ENCODE measurements at regions not wholly inside any gene's neighbourhood (a gene's known extent, or its start where the extent isn't known, plus 50 kb on each side); places are given as distances from the start of the nearest gene placed in this dataset.
"Not testable (repeated sequence)": the region's sequence is repeated elsewhere in the genome, so short reads cannot be mapped to it uniquely, and the experiment has no call there.

DNA sequence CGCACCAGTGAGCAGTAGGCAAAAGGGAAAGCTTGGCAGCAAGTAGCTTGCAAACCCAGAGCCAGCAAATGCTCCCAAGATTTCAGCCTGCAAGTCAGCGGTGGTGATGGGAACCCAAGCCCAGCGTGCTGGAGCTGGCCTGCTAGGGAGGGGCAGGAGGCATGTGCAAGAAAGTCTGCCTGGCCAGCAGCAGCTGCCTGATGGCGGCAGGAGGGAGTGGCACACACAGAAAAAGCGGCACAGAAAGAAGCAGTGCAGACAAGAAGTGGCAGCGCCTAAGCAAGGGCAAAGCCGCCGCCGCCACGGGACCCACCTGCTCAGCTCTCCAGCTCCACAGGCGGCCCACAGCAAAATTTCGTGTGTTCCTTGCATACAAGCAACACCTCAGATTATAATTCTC is 1206.5 kb upstream of the PABPC4L start:
- intact Hi-C loops (cut with DNase I): no loop called here
- Histone ChIP-seq H3K4me1 (no peaks in the 10 kb centered on the region), H3K36me3 (no peaks in the 10 kb centered on the region), H3K27ac (replicated peaks in 1 of 4) (no peak overlapping the region), H3K4me3 (no peak overlapping the region), H3K27me3 (no peaks in the 10 kb centered on the region), H3K9me3 (peaks cover 0 to 18% (median 7%) of the 10 kb centered on the region in 4 donors)
- 90% methylated on average over 12 of the region's 12 CpGs for WGBS
- TF ChIP-seq CTCF (IDR thresholded peaks at IDR 0.05): no peak
- TF ChIP-seq POLR2A (IDR thresholded peaks at IDR 0.05; ENCODE audit: low read depth): no peak
- TF ChIP-seq POLR2AphosphoS5 (IDR thresholded peaks at IDR 0.05): no peak
- TF ChIP-seq EP300 (IDR thresholded peaks at IDR 0.05): no peak
- DNase-seq (ENCODE audit: extremely low spot score): no peak

DNA sequence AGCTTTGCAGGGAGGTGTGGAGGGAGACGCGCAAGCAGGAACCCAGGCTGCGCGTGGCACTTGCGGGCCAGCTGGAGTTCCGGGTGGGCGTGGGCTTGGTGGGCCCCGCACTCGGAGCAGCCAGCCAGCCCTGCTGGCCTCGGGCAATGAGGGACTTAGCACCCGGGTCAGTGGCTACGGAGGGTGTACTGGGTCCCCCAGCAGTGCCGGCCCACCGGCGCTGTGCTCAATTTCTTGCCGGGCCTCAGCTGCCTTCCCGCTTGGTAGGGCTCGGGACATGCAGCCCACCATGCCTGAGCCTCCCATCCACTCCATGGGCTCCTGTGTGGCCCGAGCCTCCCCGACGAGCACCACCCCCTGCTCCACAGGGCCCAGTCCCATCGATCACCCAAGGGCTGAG is 1205.0 kb upstream of the PABPC4L start:
- H3K4me1 ChIP-seq; DNase-seq (ENCODE audit: extremely low spot score); H3K27me3 ChIP-seq; H3K27ac ChIP-seq (replicated peaks in 1 of 4); H3K36me3 ChIP-seq; intact Hi-C loops (cut with DNase I); H3K4me3 ChIP-seq: not testable (repeated sequence)
- peaks cover 0 to 18% (median 7%) of the 10 kb centered on the region in 4 donors for H3K9me3 ChIP-seq
- 94% methylated on average over 10 of the region's 22 CpGs for WGBS

- Histone ChIP-seq H3K4me3 (no peak overlapping the region), H3K4me1 (no peaks in the 10 kb centered on the region), H3K27me3 (no peaks in the 10 kb centered on the region), H3K27ac (replicated peaks in 1 of 4) (no peak overlapping the region), H3K9me3 (no peaks in the 10 kb centered on the region), H3K36me3 (no peaks in the 10 kb centered on the region)
- 87% methylated on average over 10 of the region's 10 CpGs for WGBS
- TF ChIP-seq EP300 (IDR thresholded peaks at IDR 0.05): no peak
- no peak for TF ChIP-seq CTCF (IDR thresholded peaks at IDR 0.05)
- TF ChIP-seq POLR2A (IDR thresholded peaks at IDR 0.05; ENCODE audit: low read depth): no peak
- TF ChIP-seq POLR2AphosphoS5 (IDR thresholded peaks at IDR 0.05): no peak
- DNase-seq (ENCODE audit: extremely low spot score): no peak
- intact Hi-C loops (cut with DNase I): no loop called here
These were observed 1184.4 kb upstream of the PABPC4L start for GRCh38 chr4:135385830-135386581.

DNA sequence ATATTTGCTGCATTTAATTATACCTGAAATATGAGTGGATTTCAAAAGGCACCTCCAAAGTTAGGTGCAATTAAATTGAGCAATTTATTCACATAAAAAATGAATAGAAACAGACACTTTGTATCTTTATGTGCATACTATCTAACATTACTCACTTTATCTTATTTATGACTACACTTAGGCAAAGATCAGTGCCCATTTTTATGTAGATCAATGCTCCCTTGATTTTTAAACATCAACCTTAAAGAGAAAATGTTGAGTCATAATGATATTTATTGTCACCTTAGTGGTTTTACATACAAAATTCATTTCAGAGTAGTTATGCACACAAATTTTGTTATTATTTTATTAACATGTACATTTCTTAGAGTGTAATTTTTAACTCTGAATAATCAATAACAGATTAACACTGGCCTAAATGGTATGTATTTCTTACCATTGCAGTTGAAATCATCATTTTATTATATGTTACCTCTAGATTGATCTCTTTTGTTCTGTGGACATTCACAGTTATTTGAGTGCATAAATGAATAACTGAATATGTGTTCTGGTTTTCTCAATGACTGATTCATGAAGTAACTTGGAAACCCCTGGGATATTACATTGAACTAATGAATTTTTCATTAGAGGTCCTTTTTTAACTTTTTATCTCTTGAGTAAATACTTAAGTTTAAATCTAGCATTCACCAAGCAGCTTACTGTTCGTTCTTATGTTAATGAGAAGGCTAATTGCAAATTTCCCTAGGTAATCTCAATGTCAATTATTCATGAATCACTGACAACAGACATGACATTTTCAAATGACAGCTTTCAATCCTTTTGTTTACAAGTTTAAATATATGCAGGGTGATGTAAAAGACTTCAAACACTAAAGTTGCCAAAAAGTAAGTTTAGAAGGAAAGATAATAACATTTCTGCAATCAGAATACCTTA is 1182.0 kb upstream of the PABPC4L start:
- DNase-seq (ENCODE audit: extremely low spot score): no peak
- Histone ChIP-seq H3K9me3 (peaks cover 0 to 4% (median 0%) of the 10 kb centered on the region in 4 donors), H3K27me3 (no peaks in the 10 kb centered on the region), H3K4me3 (no peak overlapping the region), H3K4me1 (no peaks in the 10 kb centered on the region), H3K27ac (replicated peaks in 1 of 4) (no peak overlapping the region), H3K36me3 (no peaks in the 10 kb centered on the region)
- TF ChIP-seq POLR2AphosphoS5 (IDR thresholded peaks at IDR 0.05) (no peak), POLR2A (IDR thresholded peaks at IDR 0.05; ENCODE audit: low read depth) (no peak), CTCF (IDR thresholded peaks at IDR 0.05) (no peak), EP300 (IDR thresholded peaks at IDR 0.05) (no peak)
- WGBS: 57% methylated on average over 1 of the region's 1 CpG
- intact Hi-C loops (cut with DNase I): no loop called here

DNA sequence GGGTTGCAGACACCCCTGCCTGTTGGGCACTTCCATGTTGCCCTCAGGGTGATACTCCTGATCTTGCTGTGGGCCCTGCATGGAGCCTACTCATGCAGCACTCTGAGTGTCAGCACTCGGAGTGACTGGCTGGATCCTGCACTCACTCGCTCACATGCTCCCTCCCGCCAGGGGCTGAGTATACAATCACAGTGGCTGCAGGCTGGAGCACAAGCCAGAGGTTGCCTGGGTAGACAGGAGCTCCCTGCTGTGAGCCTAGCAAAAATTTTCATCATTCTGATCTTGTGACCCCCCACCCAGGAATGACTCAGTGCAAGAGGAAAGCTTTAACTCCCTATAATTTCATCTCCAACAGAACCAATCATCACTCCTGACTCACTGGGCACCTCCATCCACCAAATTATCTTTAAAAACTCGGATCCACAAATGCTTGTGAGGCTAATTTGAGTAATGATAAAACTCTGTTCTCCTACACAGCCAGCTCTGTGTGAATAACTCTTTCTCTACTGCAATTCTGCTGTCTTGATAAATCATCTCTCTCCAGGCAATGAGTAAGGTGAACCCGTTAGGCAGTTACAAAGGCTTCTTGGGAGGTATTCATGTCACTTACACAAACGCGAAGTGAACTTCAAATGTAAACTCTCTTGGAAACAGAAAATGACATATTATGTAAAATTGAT is 1180.8 kb upstream of the PABPC4L start:
- DNase-seq (ENCODE audit: extremely low spot score): no peak
- TF ChIP-seq CTCF (IDR thresholded peaks at IDR 0.05) (no peak), EP300 (IDR thresholded peaks at IDR 0.05) (no peak), POLR2A (IDR thresholded peaks at IDR 0.05; ENCODE audit: low read depth) (no peak), POLR2AphosphoS5 (IDR thresholded peaks at IDR 0.05) (no peak)
- Histone ChIP-seq H3K4me1 (no peaks in the 10 kb centered on the region), H3K4me3 (no peak overlapping the region), H3K36me3 (no peaks in the 10 kb centered on the region), H3K27me3 (no peaks in the 10 kb centered on the region), H3K27ac (replicated peaks in 1 of 4) (no peak overlapping the region), H3K9me3 (peaks cover 0 to 5% (median 0%) of the 10 kb centered on the region in 4 donors)
- WGBS: 62% methylated on average over 6 of the region's 7 CpGs
- intact Hi-C loops (cut with DNase I): no loop called here
